Stimulated activated CD4-positive, alpha-beta T cell treated with anti-CD3 and anti-CD28 coated beads, Interleukin-1b, Interleukin-23, amount 100 ng/mL, for 48 hours (primary cell): ENCODE measurements at regions not wholly inside any gene's neighbourhood (a gene's known extent, or its start where the extent isn't known, plus 50 kb on each side); places are given as distances from the start of the nearest gene placed in this dataset.
"Not testable (repeated sequence)": the region's sequence is repeated elsewhere in the genome, so short reads cannot be mapped to it uniquely, and the experiment has no call there.

Experiments
- DNase-seq: peaks from one replicate; pipeline ENCODE4 v3.0.0-alpha.2; 2020

DNA sequence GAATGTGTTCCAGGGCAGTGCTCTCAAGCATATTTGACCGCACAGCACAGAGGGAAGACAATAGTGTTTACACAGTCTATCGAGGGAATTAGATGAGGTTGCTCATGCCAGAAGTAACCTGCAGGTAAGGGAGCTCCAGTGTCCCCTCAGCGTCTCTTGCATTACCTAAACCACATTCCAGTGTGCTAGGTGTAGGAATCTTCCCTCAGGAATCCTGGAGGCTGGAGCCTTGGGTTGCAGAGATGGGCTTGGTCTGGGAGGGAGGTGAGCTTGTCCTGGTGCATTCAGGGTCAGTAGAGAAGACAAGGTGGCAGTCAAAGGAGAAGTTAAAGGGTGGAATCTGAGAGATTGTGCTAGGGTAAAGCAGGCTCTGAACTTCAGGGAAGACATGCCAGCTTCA lies 56.3 kb downstream of the SOX14 start:
- DNase-seq, result no peak

DNA sequence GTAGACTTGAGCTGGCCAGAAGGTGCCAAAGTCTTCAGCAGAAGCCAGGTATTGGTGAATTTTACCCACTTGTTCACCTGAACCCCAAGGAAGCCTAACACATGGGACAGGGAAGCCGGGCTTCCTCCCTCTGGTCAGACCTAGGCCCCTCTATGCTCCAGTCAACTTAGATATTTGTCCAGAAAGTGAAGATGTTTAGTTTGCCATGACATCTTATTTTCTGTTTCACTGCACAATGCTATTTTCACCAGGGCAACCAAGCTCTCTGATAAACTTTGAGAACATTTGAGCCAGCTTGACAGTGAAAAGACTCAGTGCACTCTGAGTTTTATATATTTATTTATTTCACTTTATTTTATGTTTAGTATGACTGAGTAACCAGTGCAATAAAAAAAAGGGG lies 71.0 kb downstream of the SOX14 start:
- no peak for DNase-seq

DNA sequence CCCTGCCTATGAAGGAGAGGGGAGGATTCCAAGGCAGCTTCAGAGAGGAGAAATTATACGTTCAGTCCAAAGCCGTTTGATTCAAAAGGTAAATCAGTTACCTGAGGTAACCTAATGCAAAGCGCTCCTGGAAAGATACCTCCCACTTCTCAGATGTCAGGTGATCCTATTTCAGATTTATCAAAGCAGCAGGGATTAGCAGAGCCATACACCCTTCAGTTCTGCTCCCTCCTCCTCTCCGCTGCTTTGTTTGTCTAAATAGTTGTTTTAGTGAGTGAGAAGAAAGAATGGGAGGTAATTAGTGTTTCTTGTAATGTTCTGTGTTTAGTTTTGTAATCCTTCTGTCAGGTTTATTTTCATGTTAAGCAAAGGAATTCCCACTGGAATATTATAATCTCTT lies 81.1 kb downstream of the SOX14 start:
- no peak for DNase-seq

DNA sequence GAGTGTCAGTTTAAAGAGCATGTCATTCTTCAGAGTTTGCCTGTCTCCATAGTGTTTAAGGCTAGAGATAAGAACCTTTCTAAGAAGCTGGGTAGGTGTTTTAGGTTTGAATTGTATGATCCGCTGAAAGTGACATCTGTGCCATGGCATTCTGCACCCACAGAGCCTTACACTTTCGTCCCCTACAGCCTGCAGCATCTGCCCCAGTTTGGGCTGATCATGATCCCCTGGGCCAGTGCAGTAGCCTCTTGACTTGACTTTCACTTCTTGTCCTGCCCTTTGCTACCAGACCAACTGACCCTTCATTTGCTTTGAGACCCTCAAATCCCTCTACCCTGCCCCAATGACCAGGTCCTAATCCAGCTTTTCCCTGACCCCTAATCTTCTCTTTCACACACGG lies 81.6 kb downstream of the SOX14 start:
- DNase-seq, result no peak

DNA sequence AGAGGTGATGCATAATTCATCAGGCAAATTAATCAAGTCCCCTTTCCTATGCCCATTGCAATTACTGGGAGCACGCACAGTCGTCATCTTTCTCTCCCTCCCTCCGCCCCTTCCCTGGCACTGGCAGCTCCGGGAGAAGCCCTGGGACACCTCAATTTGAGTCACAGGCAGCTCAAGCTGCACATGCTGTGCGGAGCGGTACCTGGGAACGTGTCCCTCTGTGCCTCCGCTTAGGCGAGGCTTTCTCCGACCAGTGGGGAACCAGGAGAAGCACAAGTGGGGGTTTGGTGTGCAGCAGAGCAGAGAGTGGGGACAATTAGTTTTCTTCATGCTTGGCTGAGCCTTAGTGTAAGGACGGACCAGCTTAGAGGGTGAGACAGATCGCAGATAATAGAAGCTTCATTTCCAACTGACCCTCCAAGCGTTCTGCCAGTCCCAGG lies 88.3 kb downstream of the SOX14 start:
- DNase-seq, result no peak

DNA sequence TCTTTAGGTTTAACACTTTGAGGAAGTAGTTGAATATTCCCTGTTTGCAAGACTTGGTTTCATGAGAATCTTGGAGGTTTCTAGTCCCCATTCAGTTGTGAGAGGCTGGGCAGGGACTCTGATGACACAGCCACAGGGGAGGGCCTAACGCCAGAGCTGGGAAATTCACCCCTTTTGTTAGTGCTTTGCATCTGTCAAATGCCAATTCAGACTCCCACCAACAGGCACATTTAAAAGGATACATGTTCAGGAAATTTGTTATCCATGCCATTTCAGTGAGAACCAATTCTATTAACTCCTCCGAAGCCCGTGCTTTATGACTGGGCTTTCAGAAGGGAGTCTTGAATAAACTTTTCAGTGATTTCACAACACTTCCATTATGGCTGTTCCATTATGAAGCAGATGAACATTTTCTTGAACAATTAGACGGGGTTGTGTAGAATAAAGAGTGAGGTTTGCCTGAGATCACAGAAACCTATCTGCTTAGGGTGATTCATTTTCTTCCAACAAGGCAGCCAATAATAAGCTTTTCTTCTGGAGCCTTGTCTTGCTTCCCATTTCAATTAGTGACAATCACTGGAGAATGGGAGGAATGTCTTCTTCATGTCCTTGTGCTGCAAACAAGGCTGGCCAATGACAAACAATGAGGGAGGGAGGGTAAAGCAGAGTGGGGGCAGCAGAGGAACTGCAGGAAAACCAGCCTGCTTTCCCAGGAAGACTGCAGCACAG lies 90.6 kb downstream of the SOX14 start:
- no peak for DNase-seq

DNA sequence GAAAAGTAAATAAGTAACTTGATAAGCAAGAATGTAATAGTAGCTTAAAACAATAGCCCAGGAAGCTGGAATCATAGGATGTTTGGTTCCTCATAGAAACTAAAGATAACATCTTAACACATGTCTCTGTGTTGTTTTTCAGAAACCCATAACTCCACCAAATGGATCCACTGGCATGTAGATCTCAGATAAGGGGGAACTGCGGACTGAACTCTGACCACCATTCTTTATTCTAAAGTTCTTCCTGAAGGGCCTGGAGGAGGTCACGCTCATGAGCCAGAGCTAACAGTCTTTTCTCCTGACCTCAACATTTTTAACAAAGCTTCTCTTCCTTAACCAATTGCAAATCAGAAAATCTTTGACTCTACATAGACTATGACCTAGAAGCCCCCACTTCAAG lies 101.9 kb downstream of the SOX14 start:
- DNase-seq, result no peak

DNA sequence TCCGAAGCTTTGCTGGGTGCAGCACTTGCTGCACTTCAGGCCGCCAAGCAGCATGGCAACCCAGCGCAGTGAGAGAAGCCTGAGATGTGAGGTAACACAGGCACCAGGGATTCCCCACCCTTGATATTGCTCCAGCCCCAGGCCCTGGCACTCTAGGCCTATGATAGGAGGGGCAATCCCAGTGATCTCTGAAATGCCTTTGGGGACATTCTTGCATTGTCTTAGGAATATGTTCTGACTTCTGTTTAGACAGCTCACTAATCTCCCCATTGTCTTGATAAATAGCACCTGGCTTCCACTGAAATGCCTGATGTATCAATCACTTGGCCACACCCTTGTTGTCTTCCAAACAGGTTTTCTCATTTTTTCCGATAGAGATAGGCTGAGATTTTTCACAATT lies 102.8 kb downstream of the SOX14 start:
- DNase-seq, result no peak

DNA sequence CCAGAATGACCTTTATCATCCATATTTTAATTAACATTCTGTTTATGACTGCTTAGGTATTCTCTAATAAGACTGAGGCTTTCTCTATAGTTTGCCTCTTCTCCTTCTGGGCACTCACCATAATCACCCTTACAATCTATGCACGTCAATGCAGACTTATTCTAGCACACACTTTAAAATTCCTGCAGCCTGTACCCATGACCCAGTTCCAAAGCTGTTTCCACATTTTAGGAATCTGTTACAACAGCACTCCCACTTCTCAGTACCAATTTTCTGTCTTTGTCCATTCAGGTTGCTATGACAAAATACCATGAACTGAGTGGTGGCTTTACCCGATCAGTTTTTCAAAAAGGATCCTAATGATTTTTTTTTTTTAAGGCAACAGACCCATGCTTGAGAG lies 103.5 kb downstream of the SOX14 start:
- DNase-seq, result no peak

DNA sequence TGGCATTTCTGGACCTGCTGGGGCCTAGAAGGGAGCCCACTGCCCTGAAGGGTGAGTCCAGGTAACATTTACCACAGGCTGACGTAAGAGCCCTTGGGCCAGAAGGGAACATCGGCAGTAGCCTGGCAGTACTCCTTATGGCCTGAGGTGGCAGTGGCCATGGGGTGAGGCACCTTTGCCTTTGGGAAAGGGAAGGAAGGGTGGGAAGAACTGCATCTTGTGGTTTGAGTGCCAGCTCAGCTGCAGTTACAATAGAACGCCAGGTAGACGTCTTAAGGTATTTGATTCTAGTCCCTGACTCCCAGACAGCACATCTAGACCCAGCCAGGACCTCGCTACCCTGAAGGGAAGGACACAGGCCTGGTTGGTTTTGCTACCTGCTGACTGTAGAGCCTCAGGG lies 104.9 kb downstream of the SOX14 start:
- no peak for DNase-seq

DNA sequence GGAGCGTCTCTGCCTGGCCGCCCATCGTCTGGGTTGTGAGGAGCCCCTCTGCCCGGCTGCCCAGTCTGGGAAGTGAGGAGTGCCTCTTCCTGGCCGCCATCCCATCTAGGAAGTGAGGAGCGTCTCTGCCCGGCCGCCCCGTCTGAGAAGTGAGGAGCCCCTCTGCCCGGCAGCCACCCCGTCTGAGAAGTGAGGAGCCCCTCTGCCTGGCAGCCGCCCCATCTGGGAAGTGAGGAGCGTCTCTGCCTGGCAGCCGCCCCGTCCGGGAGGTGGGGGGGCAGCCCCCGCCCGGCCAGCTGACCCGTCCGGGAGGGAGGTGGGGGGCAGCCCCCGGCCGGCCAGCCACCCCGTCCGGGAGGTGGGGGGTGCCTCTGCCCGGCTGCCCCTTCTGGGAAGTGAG lies 108.5 kb downstream of the SOX14 start:
- DNase-seq, result not testable (repeated sequence)

DNA sequence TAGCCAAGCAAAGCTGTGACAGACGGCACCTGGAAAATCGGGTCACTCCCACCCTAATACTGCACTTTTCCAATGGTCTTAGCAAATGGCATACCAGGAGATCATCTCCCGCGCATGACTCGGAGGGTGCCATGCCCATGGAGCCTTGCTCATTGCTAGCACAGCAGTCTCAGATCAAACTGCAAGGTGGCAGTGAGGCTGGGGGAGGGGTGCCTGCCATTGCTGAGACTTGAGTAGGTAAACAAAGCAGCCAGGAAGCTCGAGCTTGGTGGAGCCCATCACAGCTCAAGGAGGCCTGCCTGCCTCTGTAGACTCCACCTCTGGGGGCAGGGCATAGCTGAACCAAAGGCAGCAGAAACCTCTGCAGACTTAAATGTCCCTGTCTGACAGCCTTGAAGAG lies 113.1 kb upstream of the CLDN18 start:
- not testable (repeated sequence) for DNase-seq

DNA sequence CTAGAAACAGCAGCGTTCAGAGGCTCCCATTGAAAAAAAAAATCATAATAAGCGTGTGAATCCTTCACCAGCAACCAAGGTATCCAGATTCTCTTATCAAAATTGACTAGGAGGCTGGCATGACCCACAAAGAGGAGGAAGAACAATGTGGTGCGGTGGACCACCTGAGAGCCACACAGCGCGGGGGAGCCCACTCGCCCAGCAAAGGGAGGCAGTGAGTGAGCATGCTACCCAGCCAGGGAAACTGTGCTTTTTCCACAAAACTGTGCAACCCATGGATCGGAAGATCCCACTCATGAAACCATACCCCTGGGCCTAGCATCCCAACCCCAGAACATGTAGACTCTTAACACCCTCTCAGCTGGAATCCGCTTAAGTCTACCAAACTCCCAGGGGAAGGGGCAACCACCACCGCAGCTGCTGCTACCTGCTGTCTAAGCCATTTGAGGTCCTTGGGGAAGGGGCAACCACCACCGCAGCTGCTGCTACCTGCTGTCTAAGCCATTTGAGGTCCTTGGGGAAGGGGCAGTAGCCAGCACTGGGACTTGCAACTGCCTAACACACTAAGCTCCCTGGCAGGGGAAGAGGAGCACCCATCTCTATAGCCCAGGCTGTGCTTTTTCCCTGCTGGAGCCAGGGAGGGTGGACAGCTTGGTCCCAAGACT lies 102.8 kb upstream of the CLDN18 start:
- no peak for DNase-seq

DNA sequence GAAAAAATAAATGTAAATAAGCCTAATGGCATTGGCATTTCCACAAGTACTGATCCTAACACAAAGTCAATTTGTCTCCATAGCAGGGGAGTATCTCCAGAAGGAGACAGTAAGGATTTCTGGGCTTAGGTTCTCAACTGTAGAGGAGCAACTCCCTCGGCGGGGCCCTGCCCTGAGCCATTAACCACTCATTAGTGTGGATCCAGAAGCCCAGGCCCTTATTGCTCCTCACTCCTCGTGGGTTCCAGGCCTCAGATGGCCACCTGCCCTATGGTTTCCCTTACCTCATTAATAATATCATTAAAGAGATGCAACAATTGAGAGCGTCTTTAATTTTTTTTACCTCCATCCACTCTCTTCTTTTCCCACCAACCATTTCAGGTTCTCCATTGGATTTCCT lies 85.3 kb upstream of the CLDN18 start:
- DNase-seq, result no peak

DNA sequence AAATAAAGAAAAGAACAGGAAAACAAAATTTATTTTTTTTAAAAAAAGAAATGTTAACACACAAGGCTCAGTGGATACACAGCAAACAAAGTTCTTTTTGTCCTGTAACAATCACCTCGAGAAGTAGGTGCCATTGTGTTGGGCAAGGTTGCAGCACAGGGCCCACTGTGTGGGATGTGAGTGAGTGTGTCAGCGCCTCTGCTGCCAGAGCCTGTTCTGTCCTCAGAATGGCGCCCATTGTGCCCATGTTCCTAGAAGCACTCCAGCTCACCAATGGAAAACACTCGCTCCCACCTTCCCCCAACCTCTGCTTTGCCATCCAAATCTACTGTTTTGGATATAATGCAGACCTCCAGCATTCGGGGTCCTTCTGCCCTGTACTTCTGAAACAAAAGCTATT lies 84.9 kb upstream of the CLDN18 start:
- no peak for DNase-seq

DNA sequence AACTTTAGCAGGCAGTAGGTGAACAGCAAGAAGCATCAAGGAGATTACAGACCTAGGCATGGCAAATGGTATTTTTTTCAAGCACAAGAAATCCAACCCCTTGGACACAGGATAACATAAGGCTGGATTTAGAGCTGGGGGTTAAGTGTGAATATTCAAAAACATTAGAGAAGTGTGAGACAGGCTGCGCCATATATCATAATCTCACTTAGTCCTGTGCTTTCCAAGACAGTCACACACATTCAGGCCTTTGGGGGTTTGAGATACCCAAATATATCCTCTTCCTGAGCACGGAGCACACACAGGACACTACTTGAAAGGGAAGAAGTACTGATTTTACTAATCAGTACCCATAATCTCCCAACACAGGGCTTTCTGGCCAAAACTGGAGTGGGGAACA lies 83.0 kb upstream of the CLDN18 start:
- no peak for DNase-seq

DNA sequence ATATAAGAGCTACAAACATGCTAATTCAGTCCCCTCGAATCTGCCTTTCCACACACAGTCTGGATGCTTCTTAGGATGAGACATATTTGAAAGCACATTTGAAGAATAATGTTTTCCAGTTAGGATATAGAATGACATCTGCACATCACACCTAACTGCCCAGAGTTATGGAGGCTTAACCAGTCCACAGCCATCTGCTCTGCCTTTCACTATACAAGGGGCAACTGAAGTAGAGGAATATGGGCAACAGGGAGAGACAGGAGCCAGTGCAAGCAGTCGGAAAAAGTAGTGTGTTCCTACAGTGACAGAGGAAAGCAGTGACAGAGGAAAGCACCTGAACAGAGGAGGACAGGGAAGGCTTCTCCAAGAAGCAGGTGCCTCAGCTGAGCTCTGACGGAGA lies 79.0 kb upstream of the CLDN18 start:
- DNase-seq, result no peak

DNA sequence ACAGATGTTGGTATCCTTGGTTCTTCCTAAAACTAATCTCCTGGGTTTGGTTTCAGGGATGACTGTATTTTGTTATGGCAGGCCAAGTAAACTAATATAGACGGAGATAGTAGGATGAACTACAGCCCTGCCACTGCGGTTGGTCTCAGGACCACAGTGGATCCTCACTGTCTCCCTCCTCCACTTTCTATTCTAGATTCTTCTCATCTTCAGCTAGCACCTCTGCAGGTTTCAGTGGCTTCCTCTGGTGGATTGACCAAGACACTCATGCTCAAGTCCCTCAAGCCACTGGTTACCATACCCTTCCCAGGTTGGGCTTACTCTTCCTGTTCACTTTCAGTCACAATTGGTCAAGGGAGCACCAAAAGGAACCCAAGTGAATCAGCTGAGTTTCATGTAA lies 71.1 kb upstream of the CLDN18 start:
- no peak for DNase-seq

DNA sequence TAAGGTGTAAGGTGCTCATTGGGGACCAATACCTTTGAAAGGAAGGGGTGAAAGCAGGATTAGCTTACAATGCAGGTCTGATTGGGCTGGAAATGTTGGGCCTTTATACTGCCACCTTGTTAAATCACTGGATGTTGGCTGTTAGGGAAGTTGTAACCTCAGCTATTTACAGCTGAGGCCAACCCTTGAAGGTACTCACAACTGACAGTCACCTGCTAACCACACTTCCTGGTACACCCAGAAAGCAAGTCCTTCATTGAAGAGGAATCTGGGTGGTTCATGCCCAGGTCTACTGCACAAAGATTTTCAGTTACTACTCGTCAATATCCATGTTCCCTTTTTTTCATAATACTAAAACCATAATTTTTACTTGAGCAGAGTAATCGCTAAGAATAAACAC lies 65.4 kb upstream of the CLDN18 start:
- no peak for DNase-seq

DNA sequence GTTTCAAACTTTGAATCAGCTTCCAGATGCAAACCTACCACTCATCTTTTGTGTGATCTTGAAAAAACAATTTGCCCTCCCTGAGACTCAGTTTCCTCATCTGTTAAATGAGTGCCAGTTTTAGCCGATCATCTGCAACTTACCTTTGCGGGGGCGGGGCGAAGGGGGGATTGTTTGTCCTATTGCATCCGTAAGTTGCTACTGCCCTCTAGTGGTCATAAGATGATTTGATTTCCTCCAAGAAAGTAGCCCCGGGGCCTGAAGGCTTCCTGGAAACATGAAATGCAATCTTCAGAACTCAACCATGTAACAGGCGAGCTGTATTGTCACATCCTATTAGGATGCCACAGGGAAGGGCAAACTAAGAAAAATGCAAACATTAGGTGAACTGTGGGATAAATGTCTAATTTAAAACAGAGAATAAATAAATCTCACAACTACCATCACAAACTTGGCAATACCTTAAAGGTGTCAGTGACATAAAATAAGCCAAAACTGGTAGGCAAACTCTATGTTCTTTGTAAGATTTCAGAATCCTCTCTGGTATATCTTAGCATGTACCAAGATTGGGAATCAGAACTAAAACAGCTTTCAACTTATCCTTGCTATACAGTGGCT lies 63.5 kb upstream of the CLDN18 start:
- DNase-seq, result peak; percentile 39

DNA sequence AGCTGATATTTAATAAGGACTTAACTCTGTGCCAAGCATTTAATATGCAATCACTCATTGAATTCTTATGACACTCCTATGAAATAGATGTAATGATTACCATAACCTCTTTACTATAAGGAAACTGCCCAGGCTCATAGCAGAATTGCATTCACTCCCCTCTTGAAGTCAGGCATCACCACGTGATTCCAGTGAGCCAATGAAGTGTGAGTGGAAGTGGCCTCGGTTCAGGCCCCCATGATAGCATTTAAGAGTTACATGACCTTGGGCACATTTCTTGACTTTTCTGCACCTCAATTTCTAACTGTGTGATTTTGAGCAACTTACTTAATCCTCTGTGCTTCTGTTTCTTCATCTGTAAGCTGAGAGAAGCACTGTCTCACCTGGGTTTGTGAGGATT lies 62.8 kb upstream of the CLDN18 start:
- DNase-seq, result no peak

DNA sequence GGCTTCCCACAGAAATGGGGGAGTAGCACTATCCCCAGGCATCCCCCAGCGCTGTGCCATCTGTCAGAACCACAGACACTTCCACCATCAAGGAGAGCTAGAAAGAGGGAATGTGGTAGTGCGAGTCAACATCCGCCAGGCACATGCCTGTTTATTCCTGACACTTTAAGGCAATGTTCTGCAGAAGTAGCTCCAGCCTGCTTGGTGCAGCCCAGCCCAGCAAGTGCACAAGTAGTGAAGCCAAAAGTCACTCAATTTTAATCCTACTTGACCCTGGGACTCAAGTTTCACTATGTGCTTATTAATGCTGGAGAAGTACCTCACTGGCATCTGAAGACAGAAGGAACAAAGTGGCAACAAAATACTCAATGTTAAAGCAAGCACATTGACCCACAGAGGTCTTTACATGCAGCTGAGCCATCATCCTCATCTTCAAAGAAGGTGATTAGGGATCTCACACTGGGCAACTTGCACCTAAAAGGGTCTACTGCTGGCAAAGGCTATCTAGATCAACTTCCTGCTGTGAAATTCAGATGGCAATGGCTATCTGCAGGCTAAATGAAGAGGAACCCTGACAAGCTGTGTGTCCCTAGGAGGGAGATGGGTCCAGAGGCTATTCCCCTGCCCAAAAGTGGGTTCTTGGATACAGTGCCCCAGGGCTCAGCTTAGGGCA lies 61.4 kb upstream of the CLDN18 start:
- no peak for DNase-seq

DNA sequence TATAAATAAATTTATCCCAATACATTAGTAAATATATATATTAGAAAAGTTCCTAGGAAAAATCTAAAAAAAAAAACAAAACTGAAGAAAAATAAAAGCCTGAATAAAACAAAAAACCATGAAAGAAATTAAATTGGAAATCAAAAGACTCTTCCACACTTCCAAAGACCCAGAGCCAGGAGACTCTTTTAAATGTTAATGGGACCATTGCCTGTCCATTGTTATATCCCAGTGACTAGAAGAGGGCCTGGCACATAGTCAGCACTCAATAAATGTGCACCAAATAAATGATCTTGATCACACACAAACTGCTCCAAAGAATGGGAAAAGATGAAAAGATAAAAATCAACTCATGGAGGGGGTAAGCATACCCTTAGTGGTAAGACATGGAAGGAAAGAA lies 51.3 kb upstream of the CLDN18 start:
- DNase-seq, result no peak
